GM12873 (cell line): ENCODE measurements at regions not wholly inside any gene's neighbourhood (a gene's known extent, or its start where the extent isn't known, plus 50 kb on each side); places are given as distances from the start of the nearest gene placed in this dataset.

Experiments
- TF ChIP-seq, protein P1 (sequence below): IDR thresholded peaks from 2 replicates; pipeline ENCODE4 v1.5.1; 2012; ENCODE audit warnings: low read depth, mild to moderate bottlenecking, moderate library complexity, low read length, control low read depth; ENCODE audit not compliant: insufficient read depth; ENCODE audit errors: missing control alignments

DNA sequence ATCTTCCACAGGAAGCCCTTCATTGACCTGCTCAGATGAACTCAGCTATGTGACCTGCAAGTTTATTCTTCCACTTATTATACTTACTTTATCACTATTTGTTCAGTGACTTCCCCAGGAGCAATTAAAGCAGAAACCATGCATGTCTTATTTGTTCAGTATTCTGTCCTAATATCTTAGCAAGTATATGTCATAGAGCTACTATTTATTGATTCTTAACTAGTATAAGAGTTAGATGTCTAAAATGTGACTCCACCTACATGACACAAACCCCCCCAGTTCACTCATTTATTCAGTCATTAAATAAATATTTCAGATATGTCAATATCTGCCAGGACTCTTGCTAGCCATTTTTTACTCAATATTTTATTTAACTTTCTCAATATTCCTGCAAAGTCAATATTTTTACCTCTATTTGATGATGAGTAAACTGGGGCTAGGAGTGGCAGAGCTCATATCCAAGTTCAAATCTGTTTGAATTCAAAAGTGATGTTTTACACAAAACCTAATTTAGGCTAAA, 469.0 kb upstream of the USP24 start:
- TF ChIP-seq, protein P1, sequence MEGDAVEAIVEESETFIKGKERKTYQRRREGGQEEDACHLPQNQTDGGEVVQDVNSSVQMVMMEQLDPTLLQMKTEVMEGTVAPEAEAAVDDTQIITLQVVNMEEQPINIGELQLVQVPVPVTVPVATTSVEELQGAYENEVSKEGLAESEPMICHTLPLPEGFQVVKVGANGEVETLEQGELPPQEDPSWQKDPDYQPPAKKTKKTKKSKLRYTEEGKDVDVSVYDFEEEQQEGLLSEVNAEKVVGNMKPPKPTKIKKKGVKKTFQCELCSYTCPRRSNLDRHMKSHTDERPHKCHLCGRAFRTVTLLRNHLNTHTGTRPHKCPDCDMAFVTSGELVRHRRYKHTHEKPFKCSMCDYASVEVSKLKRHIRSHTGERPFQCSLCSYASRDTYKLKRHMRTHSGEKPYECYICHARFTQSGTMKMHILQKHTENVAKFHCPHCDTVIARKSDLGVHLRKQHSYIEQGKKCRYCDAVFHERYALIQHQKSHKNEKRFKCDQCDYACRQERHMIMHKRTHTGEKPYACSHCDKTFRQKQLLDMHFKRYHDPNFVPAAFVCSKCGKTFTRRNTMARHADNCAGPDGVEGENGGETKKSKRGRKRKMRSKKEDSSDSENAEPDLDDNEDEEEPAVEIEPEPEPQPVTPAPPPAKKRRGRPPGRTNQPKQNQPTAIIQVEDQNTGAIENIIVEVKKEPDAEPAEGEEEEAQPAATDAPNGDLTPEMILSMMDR, result no peak

- TF ChIP-seq, protein P1, result no peak
Observed at GRCh38 chr1:55682198-55682597, 467.0 kb upstream of the USP24 start.

GRCh38 chr1:55679971-55680370, 464.8 kb upstream of the USP24 start:
- TF ChIP-seq, protein P1, result no peak

GRCh38 chr1:55673416-55673815, 458.3 kb upstream of the USP24 start:
- TF ChIP-seq, protein P1, result no peak

GRCh38 chr1:55670331-55671082, 455.3 kb upstream of the USP24 start:
- TF ChIP-seq, protein P1, result no peak

GRCh38 chr1:55669293-55669692, 454.1 kb upstream of the USP24 start:
- TF ChIP-seq, protein P1, result no peak

GRCh38 chr1:55662875-55663274, 447.7 kb upstream of the USP24 start:
- TF ChIP-seq, protein P1, result no peak
